Fibroblast of lung (primary cell): ENCODE measurements at regions not wholly inside any gene's neighbourhood (a gene's known extent, or its start where the extent isn't known, plus 50 kb on each side); places are given as distances from the start of the nearest gene placed in this dataset.

ENCODE experiments used
- EZH2 ChIP-seq: IDR thresholded peaks from 2 replicates; pipeline ENCODE4 v1.5.1; 2012; ENCODE audit warnings: low read length, control low read depth, mild to moderate bottlenecking; ENCODE audit errors: missing control alignments
- TF ChIP-seq, protein P1 (sequence below), 2 donors: IDR thresholded peaks in 1 of 2; conservative IDR thresholded peaks in 1 of 2; 1 replicate in 1 of 2; 2 replicates in 1 of 2; pipeline ENCODE4 v1.5.1; 2011 to 2012; ENCODE audit warnings: low read length in 2 of 2, control low read depth in 1 of 2, inconsistent platforms in 1 of 2, low read depth in 1 of 2, mild to moderate bottlenecking in 1 of 2

- TF ChIP-seq, protein P1, sequence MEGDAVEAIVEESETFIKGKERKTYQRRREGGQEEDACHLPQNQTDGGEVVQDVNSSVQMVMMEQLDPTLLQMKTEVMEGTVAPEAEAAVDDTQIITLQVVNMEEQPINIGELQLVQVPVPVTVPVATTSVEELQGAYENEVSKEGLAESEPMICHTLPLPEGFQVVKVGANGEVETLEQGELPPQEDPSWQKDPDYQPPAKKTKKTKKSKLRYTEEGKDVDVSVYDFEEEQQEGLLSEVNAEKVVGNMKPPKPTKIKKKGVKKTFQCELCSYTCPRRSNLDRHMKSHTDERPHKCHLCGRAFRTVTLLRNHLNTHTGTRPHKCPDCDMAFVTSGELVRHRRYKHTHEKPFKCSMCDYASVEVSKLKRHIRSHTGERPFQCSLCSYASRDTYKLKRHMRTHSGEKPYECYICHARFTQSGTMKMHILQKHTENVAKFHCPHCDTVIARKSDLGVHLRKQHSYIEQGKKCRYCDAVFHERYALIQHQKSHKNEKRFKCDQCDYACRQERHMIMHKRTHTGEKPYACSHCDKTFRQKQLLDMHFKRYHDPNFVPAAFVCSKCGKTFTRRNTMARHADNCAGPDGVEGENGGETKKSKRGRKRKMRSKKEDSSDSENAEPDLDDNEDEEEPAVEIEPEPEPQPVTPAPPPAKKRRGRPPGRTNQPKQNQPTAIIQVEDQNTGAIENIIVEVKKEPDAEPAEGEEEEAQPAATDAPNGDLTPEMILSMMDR (conservative IDR thresholded peaks at IDR 0.05 in 1 of 2, IDR thresholded peaks at IDR 0.05 in 1 of 2; ENCODE audit: low read depth in 1 of 2, low read length in 2 of 2), result no peak
- no peak for TF ChIP-seq EZH2
Observed at GRCh38 chr17:69880591-69881112, 194.4 kb upstream of the KCNJ16 start.
